CD4-positive, alpha-beta T cell treated with Interleukin-10 for 1 hour (primary cell): ENCODE measurements at regions not wholly inside any gene's neighbourhood (a gene's known extent, or its start where the extent isn't known, plus 50 kb on each side); places are given as distances from the start of the nearest gene placed in this dataset.

Experiments
- DNase-seq: peaks from one replicate; pipeline ENCODE4 v3.0.0-alpha.2; 2020

DNA sequence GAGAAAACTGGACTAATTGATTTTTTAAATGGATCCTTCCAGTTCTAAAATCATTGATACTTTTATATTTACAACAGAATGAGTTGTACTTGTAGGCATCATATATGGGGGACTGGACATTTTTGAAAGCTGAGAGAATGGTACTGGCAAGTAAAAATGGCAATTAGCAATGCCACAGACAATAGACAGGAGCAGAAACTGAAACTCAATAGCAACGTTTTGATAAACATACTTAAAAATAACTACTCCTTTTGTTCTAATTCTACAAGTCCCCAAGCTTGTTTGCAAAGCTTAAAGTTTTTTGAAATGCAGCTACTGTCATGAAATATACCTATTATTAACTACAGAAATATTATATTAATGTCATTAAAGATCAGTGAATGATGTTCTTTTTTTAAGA, 52.8 kb upstream of the FBXL7 start:
- no peak for DNase-seq

GRCh38 chr5:15446552-15446951, 53.4 kb upstream of the FBXL7 start:
- DNase-seq, result no peak

DNA sequence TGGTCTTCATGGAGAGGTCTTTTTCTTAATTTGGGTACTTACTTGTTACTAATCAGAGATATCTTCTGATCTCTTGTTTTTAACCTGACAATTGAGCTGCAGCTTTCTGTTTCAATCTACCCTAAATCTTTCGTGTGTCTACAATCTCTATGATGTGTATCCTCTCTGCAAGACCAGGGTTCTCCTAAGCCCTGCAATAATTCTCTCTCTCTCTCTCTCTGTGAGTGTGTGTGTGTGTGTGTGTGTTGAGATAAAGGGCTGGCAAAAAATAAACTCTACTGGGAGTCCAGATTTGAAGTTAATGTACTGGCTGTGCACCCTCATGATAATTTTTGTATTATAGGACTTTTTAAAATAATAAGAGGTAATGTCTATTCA, 57.8 kb upstream of the FBXL7 start:
- DNase-seq, result no peak

DNA sequence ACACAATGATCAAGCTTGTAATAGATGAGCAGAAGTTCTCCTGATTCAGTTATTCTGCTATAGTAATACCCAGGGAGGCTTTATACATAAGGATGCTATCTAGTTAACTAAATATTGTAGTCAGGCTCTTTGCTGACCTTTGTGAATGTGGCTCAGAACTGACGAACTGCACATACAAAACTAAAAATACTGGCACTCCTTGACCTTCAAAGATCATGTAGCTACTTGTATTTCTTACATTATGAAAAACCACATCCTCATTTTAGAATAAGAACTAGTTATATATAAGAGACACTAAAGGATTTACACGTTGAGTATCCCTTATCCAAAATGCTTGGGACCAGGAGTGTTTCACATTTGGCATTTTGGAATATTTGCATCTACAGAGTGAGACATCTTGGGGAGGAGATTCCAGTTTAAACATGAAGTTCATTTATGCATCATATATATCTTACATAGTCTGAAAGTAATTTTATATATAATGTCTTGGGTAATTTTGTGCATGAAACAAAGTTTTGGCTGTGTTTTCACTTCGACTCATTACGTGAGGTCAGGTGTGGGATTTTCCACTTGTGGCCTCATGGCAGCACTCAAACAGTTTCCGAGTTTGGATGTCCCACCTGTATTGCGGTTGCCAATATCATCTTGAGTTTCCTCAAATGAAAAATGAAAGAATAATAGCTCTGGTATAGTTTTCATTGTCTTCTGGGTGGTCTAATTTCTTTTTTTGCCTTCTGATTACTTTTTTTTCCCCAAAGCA, 58.4 kb upstream of the FBXL7 start:
- DNase-seq, result no peak

DNA sequence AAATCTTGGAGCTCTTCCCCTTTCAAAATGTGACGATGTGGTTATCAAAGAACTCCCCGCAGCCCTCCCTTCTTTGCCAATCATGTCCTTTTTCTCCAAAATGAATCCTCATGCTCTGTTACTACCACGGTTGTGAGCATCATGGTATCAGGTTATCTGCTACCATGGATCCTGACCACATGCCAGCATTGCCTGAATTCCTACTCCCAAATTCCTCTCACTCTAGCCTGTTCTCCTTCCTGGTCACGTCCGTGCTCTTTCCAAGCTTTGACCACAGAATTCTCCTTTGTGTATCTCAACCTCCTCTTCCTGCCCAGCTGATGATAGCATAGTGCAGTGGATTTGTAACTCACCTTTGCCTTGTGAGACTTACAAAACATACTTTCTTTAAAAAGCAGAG, 59.5 kb upstream of the FBXL7 start:
- DNase-seq, result no peak

DNA sequence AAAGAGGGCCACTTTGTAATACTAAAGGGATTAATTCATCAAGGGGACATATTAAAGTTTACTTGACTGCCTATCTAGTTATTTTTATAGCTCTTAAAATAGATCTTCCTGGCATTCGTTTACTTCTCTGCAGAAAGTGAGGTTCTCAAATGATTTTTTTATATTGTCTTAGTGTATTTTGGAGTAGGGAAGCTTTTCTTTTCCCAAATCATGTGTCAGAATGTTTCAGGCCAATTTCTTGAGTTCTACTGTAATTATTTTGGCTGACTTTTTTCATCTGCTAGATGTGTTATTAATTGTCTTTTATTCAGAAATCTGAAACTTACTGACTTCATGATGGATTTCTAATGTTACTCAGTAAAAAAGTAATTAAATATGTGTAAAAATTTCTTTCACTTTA, 60.2 kb upstream of the FBXL7 start:
- DNase-seq, result no peak

DNA sequence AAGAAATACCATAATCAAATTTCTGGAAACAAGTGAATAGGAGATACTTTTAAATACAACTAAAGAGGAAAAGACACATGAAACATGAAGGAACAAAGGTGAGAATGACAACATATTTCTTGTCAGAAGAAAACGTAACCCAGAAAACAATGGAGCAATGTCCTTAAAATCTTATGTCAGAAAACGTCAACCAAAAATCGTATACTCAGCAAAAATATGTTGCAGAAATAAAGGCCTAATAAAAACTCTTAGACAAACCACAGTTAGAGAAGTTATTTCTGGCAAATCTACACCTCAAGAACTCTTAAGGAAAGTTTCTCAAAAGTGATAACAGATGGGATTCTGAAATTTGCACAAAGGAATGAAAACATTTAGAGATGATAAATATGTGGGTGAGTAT, 66.3 kb upstream of the FBXL7 start:
- no peak for DNase-seq

- no peak for DNase-seq
These were observed 68.1 kb upstream of the FBXL7 start for GRCh38 chr5:15431923-15432322.

- DNase-seq, result no peak
These were observed 74.2 kb upstream of the FBXL7 start for GRCh38 chr5:15425766-15426165.

GRCh38 chr5:15424769-15425168, 75.2 kb upstream of the FBXL7 start:
- no peak for DNase-seq

DNA sequence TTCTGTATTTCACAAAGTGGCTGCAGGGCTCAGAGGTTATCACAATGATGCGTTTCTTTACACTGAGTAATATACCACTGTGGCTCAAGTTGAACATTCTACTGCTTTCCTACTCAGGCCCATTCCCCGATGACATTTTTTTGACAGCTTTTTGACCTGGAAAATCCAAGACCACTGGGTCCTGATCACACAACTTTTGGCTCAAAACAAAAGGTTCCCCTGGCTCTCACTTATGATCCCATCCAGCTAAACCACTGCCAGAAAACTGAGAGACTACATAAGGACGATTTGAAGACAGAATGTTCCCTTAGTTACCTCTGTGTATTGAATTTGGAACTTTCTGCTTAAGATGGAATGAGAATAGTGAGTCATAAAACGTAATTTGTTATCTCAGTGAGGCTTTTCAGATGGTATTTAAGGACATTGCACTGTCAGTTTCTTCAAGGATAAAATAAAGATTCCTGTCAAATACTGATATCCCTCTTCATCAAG, 78.0 kb upstream of the FBXL7 start:
- no peak for DNase-seq

GRCh38 chr5:15421381-15421780, 78.6 kb upstream of the FBXL7 start:
- no peak for DNase-seq

GRCh38 chr5:15420201-15420600, 79.8 kb upstream of the FBXL7 start:
- DNase-seq, result no peak

- no peak for DNase-seq
These were observed 82.8 kb upstream of the FBXL7 start for GRCh38 chr5:15417156-15417555.

- DNase-seq, result no peak
These were observed 93.5 kb upstream of the FBXL7 start for GRCh38 chr5:15406478-15406877.

DNA sequence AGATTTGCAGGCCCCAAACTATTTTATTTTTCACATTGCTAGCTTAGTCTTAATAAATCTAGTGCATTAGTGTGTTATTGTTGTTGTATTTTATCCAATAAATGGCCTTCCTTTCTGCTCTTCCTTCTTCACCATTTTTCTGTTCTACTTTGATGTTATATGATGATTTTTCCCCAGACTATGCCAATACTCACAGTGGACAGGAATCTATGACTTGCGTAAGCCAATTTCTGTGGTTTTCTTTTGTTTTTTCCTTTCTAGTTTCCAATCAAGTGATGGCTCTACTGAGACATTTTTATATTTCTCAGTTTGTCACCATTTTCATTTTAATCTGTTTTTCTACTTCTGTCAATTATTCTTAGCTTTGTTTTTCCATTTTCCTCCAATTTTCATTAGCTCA, 106.8 kb upstream of the FBXL7 start:
- DNase-seq, result no peak

- DNase-seq, result no peak
These were observed 108.1 kb upstream of the FBXL7 start for GRCh38 chr5:15391704-15392397.

DNA sequence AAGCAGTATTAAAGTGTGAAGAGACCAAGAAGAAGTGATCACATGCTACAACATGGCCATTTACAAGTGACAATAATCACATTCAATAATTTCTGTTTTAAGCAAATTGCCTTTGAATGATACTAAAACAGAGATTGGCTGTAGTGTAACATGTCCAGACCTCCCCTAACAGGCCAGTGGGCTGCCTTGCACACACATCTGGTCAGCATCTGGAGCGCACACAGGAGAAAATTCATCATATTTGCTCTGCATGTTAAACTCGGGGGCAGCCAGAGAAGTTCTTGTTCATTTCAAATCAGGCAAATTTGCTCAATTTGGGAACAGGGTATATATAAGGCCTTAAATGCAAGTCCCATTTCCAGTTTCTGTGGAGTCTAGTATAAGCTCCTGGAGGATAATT, 111.1 kb upstream of the FBXL7 start:
- DNase-seq, result no peak

DNA sequence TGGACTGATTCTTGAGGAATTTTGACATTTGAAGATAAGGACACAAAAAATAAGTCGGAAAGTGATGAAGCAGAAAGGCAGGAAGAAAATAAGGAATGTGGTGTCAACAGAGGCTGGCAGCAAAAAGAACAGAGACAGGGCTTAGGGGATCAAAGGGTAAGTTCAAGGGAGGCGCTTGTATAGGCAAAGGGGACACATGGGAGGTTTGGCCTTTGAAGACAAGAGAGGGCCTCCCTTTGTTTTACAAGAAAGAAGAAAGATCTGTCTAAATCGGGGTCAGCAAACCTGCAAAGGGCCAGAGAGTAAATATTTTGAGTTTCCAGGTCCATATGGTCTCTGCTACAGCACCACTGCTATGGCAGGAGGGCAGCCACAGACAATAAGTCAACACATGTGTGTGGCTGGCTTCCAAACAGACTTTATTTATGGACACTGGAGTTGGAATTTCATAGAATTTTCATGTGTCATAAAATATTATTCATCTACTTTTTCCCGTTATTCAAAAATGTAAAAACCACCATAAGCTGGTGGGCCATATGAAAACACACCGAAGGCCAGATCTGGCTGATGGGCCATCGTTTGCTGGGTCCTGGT, 112.0 kb upstream of the FBXL7 start:
- DNase-seq, result no peak

GRCh38 chr5:15386122-15386521, 113.9 kb upstream of the FBXL7 start:
- no peak for DNase-seq

DNA sequence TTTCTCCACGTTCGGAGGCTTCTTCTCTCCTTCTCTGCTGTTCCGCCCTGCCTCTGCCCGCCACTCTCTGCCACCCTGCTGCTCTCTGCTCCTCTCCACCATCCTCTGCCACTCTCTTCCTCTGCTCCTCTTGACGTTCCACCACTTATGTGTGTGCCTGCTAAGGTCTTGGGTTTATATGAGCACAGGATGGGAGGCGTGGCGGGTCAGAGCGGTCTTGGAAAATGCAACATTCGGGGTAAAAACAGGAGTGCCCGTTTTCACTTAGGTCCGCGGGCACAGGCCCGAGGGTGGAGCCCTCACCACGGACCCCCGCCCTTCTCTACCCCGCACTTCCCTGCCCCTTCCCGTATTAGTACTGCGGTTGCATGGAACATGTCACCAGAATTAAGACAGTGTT, 114.4 kb upstream of the FBXL7 start:
- DNase-seq, result no peak

- DNase-seq, result no peak
These were observed 114.9 kb upstream of the FBXL7 start for GRCh38 chr5:15385037-15385436.

DNA sequence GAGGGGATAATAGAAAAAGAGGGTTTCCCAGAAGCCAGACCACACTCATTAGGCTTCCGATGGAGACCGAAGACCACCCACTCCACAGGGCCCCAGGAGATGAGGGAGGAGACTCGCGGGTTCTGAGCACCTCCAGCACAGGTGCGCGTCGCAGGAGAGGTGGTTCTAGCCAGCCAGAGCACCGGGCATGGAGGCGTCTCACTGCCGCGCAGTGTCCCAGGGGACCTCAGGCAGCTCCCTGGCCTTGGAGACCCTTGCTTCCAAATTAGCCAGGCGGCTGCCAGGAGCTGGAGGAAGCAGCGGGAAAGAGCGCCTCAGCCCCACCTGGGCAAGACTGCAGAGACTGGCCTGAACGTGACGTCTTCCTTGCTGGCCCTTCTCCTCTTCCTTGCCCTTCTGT, 115.4 kb upstream of the FBXL7 start:
- no peak for DNase-seq

DNA sequence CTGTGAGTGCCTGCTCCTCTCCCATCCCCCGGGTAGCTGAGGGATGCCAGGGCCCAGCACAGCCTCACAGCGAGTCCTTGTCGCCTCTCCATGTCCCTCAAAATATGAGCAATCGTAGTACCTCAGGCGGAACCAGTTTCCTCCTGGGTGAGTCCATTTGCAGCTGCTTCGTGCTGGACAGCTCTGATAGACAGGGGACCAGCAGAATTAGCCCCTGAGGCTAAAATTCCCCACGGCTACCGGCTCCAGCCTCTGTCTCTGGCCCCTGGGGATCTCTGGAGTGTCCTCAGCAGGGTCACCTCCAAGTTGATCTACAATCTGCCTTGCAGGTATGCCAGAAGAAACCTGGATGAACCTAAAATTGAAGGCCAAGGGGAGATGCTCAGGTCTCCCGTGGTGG, 115.8 kb upstream of the FBXL7 start:
- no peak for DNase-seq
